HG03103 (cell line): ENCODE measurements at regions not wholly inside any gene's neighbourhood (a gene's known extent, or its start where the extent isn't known, plus 50 kb on each side); places are given as distances from the start of the nearest gene placed in this dataset.
"Not testable (repeated sequence)": the region's sequence is repeated elsewhere in the genome, so short reads cannot be mapped to it uniquely, and the experiment has no call there.

Source experiments
- ATAC-seq: cut with Tn5 transposase; IDR thresholded peaks from one replicate; pipeline ENCODE4 v1.9.1; 2021; ENCODE audit warnings: low read depth; ENCODE audit not compliant: unreplicated experiment

DNA sequence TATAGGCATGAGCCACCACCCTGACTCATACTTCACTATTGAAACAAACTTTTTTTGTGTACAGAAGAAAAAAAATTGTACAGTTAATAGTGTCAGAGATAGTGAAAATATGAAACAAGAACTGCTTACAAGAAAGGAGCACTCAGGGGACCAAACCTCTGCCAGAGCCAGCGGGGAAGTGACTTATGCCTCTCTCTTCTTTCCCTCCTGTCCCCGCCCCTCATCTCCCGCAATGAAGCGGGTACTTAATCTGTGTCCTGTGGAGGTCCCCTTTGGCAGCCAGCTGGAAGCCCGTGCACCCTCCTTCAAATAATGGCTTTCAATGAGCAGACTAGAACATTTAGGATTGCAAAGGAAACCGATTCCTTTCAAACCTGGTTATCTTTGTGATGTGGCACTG is 51.5 kb downstream of the PPIAL4A start:
- ATAC-seq: not testable (repeated sequence)

DNA sequence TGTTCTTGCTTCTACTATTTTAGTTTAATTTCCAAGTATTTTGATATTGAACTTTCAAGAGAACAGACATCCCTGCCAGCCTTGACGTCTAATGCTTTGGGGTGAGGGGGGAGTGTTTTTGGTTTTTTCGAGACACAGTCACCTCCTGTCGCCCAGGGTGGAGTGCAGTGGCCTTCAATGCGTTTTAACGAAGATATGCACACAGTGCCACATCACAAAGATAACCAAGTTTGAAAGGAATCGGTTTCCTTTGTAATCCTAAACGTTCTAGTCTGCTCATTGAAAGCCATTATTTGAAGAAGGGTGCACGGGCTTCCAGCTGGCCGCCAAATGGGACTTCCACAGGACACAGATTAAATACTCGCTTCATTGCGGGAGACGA is 52.3 kb downstream of the PPIAL4A start:
- ATAC-seq: not testable (repeated sequence)

DNA sequence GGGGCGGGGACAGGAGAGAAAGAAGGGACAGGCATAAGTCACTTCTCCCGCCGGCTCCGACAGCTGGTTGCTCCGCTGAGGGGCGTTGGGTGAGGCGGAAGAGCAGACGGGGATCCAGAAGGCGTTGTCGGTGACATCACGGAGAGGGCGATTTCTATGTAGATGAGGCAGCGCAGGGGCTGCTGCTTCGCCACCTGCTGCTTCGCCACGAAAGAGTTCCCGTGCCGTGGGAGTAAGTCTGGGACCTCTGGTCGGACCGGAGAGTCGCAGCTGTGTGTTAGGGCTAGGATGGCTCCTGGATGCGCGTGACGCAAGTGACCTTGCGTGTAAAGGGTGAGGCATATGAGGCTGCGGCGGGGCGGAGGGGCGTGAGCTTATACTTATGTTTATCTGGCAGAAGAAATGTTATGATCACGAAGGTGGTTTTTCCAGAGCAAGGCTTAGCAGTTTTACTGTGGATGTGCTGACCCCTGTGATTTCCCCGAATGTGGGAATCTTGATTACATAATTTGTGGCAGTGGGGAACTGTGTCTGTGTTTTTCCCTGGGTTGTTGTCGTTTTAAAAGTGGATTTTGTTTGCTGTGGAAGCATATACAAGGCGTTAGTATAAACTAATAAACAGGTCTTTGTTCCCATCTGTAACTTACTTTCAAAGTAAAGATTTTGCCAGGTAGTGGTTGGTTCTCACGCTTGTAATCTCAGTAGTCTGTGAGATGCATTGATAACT is 52.8 kb downstream of the PPIAL4A start:
- ATAC-seq: peak; percentile 72

DNA sequence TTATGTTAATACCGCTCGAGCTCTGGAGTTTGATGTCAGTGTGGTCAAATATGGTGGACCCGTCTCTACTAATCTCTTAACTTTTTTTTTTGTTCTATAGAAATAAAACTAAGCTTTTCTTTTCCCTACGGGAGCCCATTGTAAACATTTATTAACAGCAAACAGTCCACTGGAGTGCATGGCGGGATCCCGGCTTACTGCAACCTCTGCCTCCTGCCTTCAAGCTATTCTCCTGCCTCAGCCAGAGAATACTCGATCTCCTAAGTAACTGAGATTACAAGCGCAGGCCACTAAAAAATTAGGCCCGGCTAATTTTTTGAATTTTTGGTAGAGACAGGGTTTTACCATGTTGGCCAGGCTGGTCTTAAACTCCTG is 53.4 kb downstream of the PPIAL4A start:
- not testable (repeated sequence) for ATAC-seq

DNA sequence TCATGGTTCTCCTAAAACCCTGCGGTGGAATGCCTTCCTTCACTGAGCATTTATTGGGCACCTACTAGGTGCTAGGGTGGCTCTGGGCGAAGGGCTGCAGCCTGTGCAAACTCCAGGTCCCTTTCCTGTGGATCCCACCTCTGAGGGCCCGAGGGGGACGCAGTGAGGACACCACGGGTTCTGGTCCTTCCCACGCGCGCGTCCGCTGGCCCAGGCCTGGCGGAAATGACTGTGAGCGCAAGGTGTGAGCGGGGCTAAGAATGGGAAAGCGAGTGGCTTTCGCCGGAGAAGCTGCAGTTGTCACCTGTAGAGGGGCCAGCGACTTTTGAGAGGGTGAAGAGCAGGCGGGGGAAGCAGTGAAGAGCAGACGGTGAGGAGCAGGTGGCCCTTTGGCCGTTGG is 55.1 kb downstream of the PPIAL4A start:
- ATAC-seq: not testable (repeated sequence)

DNA sequence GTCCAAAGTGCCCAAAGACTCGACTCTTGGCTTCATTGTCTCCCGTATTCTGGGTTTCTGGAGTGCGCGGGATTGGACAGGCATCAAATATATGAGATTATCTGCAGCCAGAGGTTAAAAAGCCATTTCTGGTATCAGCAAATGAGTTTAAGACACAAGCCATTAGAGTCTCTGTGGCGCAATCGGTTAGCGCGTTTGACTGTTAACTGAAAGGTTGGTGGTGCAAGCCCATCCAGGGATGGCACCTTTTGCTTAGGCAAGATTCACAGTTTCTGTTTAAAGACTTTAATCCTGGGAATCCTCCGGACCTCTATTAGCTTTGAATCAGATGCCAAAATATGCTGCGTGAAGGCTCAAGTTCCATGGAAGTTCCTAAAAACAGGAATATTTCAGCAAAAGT is 55.6 kb downstream of the PPIAL4A start:
- not testable (repeated sequence) for ATAC-seq

DNA sequence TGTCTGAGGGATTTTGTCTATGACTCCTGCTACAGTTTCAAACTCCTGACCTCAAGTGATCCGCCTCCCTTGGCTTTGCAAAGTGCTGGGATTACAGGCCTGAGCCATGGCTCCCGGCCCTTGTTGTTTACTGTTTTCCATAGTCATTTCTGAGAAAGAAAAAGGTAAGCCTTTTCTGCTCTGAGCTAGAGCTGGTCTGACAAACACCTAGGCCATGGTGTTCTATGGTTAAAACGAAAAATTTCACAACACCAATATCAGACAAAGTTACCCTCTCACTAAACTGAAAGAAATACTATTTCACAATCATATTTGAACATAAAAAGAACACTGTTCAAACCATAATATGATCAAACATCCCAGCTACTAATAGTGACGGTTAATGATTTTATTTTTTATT is 57.5 kb downstream of the PPIAL4A start:
- not testable (repeated sequence) for ATAC-seq

DNA sequence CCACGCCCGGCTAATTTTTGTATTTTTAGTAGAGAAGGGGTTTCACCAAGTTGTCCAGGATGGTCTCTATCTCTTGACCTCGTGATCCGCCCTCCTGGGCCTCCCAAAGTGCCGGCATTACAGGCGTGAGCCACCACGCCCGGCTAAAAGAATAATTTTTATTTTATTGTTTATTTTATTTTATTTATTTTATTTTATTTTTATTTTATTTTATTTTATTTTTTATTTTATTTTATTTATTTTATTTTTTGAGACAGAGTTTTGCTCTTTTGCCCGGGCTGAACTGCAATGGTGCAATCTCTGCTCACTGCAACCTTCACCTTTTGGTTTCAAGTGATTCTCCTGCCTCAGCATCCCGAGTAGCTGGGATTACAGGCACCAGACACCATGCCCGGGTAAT is 60.2 kb downstream of the PPIAL4A start:
- ATAC-seq: not testable (repeated sequence)

DNA sequence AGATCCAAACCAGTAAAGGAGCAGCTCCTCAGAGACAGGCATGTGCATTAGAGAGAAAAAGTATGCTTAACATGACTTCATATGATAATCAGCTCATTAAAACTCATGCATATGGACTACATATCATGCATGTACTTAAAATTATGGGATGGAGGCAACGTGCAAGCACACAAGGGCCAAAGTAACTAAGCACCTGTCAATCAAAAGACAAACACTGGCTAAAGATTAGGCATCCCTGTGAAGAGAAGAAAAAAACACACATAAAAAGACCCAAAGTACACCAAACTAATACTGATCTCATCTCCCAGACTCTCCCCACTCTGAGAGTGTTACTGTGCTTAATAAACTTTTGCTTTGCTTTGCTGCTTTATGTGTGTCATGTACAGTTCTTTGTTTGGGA is 61.1 kb downstream of the PPIAL4A start:
- ATAC-seq: not testable (repeated sequence)

DNA sequence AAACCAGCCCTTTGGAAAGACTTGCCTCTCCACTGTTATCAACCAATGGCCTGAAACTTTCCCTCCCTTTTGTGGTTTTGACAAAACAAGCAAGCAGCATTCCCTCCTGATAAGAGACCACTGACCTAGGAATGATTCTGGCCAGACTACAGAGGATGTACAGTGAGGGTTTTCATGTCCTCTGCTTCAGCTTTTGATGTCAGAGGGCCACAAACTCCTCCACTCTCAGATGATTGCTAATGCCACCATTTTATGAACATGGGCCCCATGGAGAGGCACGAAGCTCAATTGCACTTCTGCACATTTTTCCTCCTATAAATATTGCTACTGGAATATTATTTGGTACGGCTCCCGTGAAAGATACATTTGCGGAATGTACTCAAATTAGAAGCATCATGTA is 61.5 kb downstream of the PPIAL4A start:
- ATAC-seq: not testable (repeated sequence)

DNA sequence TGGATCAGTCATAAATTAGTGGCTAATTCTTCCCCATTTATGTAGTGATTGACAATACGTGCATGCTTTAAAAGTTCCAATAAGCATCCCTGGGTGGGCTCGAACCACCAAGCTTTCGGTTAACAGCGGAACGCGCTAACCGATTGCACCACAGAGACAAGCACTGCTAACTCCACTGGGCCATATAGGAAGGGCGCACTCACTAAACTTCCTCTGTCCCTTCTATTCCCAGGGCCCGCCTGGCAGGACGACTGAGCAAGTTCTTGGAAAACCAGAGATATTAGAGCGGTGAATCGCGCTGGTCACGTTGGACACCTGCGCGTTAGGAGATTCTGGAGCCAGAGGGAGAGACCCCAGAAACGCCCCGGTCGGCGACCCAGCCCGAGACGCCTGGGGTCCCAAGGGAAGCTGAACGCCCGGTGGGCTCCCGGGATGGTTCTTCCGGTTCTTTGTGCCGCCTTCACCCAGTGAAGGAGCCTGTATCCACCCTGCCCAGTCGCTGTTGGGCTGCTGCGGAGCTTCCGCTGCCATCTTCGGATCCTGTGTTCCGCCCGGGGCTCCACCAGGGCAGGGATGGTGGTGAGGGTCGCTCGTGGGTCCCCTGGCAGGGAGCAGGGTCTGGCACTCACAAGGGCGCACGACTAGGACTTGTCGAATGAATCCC is 62.8 kb downstream of the PPIAL4A start:
- ATAC-seq: not testable (repeated sequence)

DNA sequence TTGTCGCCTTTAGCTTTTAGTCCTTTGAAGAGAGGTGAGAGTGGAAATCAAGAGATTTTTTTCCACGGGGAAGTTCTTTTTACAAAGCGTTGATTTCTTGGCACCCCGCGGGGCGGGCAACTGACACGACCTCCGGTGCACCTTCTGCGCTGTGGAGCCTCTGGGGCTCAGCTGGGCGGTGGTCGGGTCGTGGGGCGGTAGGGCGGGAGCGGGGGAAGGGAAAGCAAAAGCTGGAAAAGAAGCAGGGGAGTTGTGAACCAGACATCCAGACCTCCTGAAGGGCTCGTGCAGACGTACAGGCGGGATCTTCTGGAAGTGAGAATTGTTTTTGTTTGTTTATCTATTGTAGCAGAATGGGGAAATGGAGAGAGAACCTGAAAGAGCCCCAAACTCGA is 63.3 kb downstream of the PPIAL4A start:
- ATAC-seq: not testable (repeated sequence)

DNA sequence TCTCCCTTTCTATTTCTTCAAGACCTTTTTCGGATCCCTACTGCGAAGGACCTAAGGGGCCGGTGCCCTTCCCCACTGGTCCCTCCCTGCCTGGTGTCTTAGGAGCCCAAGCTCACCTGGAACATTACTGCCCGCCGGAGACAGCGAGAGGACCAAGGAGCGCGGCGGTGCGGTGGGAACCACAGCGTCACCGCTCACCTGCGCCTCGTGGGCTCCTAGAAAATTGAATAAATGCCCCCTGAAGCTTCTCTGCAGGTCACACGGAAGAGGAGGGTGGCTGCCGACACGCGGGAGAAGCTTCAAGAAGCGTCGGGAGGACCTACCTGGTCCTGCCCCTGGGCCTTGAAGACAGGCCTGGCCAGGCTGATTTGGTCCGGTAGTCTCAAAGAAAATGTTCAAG is 65.2 kb downstream of the PPIAL4A start:
- no peak for ATAC-seq

DNA sequence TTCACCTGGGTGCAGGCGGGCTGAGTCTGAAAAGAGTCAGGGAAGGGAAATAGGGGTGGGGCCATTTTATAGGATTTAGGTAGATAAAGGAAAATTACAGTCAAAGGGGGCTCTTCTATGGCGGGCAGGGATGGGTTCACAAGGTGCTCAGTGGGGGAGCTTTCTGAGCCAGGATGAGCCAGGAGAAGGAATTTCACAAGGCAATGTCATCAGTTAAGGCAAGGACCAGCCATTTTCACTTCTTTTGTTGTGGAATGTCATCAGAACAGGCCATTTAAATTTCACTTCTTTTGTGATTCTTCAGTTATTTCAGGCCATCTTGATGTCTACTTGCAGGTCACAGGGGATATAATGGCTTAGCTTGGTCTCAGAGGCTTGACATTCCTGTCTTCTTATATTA is 66.4 kb downstream of the PPIAL4A start:
- not testable (repeated sequence) for ATAC-seq

DNA sequence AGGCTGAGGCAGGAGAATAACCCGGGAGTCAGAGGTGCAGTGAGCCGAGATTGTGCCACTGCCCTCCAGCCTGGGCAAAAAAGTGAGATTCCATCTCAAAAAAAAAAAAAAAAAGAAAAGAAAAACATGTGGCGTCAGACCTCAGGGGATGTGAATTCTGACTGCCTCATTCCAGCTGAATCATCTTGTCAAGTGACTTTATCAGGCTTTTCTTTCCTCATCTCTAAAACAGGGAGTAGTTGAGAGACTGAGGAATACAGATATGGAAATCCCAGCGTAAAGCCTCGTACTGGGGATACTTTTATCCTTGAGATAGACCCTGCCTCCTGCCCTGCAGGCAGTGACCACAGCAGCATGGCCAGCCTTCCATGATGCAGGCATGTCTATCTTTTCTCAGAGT is 76.4 kb downstream of the PPIAL4A start:
- ATAC-seq: not testable (repeated sequence)

DNA sequence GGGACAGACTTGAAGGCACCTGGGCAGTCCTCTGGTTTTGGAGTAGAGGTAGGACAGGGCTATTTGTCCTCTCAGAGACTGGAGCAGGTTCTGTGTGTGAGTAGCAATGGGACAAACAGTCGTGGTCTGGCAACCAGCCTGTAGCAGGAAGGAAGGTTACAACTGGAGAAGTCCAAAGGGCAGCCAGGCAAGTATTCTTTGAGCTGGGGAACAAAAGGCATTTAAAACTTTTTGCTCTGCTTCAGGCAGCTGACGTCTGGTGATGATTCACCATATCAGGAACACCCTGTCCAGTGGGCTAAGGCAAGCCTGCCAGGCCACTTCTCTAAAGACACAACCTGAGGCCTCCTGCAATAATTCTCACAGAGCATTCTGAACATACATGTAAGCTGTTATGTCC is 83.3 kb downstream of the PPIAL4A start:
- not testable (repeated sequence) for ATAC-seq

DNA sequence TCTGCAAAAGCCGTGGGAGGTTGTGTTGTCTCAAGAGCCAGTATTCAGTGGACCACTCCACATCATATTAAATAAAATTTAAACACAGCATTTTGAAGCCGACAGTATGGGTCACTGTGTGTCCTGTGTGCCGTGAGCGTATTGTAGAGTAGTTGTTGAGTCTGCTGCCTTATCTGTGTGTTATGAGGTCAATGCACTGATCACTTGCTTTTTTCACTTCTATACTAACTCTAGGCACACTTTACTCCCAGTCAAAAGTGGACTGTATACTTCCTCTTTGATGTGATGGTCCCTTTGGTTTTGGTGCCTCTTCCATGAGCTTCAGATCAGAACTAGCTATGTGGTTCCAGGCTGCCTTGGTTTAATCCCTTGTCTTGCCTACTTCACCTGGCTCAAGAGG is 84.3 kb downstream of the PPIAL4A start:
- not testable (repeated sequence) for ATAC-seq

DNA sequence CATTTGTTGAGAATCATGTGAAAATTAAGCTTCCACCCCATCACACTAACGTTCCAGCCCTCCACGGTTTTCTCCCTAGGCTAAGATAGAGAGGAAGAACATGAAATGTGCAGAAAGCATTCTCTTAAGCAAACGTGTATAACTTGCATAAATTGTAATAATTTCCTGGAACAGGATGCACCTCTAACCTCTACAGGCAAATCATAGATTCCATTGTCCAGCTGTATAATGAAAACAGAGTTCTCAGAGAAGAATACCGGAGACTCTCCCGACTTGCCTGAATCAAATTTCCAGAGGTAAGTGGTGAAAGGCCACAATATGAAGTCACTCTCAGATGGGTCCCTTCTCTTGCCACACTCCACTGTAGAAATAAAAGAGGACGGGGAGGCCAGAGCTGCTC is 87.7 kb downstream of the PPIAL4A start:
- ATAC-seq: not testable (repeated sequence)

DNA sequence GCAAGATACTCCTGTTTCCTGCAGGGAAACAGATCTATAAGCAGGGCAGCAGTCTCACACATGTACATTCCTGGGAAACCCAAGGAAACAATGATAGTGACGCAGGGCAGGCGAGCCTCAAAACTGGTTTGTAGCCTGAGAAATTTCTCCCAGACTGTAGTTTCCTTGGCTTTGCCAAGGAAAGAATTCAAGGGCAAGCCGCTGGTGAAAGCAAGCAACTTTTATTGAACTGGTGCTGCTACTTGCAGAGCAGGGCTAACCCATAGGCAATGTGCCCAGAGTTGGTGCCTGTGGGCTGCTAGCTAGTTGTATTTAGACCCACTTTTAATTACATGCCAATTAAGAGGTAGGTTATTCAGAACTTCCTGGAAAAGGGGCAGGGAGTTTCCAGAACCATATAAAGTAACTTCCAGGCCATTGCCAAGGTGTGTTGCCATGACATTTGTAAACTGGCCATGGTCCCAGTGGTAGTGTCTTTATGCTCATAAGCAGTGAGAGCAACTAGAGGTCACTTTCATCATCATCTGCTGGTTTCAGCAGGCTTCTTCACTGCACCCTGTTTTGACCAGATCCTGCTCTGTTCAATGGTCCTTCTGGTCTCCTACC is 92.0 kb downstream of the PPIAL4A start:
- not testable (repeated sequence) for ATAC-seq

DNA sequence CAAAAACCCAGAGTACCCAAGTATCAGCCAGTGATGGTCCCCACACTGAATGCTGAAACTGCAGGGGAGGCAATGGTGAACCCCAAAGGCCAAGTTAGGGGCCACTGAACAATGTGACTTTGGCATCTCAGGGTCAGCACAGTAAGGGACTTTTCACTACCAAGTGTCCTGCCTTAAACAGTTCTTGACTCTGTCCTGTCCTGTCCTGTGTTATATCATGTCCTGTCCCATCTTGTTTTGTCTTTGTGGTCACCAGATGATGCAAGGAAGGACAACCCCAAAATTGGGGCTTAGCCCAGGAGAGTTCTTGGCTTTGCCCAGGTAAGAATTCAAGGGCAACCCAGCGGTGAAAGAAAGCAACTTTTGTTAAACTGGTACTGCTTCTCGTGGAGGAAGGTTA is 105.0 kb downstream of the PPIAL4A start:
- not testable (repeated sequence) for ATAC-seq

DNA sequence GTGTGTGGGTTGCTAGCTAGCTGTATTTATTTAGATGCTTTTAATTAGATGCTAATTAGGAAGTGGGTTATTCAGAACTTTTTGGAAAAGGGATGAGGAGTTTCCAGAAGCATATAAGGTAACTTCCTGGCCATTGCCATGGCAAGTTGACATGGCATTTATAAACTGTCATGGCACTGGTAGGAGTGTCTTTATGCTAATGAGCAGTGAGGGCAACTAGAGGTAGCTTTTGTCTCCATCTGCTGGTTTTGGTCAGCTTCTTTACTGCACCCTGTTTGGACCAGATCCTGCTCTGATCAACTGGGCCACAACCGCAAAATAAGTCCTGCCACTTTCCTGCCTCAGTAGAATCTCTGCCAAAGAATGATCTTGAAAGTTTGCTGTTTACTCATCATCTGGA is 105.5 kb downstream of the PPIAL4A start:
- not testable (repeated sequence) for ATAC-seq
